ENCODE measurements at regions not wholly inside any gene's neighbourhood (a gene's known extent, or its start where the extent isn't known, plus 50 kb on each side); places are given as distances from the start of the nearest gene placed in this dataset.
"Not testable (repeated sequence)": the region's sequence is repeated elsewhere in the genome, so short reads cannot be mapped to it uniquely, and the experiment has no call there.

DNA sequence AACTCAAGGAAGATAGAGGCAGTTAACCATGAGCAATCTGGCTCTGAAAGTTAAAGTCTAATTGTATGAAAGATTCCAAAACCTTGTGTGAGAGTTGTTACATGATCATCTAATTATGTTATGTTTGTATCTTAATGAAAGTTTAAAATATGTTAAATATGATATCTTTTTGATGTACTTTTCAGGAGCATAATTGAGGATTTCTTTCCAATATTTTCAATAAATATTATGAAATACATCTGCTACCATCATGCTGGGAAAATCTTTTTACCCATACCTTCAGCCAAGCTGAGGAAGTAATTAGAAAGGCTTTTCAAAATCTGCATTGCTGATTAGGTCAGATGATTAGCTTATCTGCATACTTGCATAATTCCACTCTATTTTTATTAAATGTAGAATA lies 318.4 kb downstream of the KLF12 start:
- H3K27me3 ChIP-seq (ENCODE audit: control insufficient read depth, insufficient read depth, low read length) = no peaks in the 10 kb centered on the region
- H3K36me3 ChIP-seq (ENCODE audit: control insufficient read depth, insufficient read depth, low read length) = no peaks in the 10 kb centered on the region
- TF ChIP-seq, protein P1, sequence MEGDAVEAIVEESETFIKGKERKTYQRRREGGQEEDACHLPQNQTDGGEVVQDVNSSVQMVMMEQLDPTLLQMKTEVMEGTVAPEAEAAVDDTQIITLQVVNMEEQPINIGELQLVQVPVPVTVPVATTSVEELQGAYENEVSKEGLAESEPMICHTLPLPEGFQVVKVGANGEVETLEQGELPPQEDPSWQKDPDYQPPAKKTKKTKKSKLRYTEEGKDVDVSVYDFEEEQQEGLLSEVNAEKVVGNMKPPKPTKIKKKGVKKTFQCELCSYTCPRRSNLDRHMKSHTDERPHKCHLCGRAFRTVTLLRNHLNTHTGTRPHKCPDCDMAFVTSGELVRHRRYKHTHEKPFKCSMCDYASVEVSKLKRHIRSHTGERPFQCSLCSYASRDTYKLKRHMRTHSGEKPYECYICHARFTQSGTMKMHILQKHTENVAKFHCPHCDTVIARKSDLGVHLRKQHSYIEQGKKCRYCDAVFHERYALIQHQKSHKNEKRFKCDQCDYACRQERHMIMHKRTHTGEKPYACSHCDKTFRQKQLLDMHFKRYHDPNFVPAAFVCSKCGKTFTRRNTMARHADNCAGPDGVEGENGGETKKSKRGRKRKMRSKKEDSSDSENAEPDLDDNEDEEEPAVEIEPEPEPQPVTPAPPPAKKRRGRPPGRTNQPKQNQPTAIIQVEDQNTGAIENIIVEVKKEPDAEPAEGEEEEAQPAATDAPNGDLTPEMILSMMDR (IDR thresholded peaks at IDR 0.05; ENCODE audit: insufficient read depth, low read length, poor library complexity, severe bottlenecking) = no peak
- no peak overlapping the region for H3K4me3 ChIP-seq (ENCODE audit: low read depth, low read length)
- no peak for DNase-seq (ENCODE audit: low read depth)

DNA sequence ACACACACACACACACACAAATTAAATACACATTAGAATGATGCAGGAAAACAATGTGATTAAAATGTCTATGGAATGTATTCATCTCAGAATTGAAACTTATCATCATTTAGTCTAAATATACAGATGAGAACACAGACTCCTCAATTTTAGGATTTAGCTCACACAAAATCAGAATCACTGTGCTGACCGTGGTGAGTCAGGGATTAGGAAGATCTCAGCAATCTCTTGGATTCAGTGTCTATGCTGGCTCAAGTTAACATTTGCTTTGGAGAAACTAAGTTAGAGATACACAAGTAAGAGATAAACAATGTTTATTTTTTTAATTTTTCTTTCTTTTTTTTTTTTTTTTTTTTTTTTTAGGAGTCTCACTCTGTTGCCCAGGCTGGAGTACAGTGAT lies 323.6 kb downstream of the KLF12 start:
- H3K36me3 ChIP-seq (ENCODE audit: control insufficient read depth, insufficient read depth, low read length) = no peaks in the 10 kb centered on the region
- TF ChIP-seq, protein P1 (IDR thresholded peaks at IDR 0.05; ENCODE audit: insufficient read depth, low read length, poor library complexity, severe bottlenecking) = no peak
- no peak for DNase-seq (ENCODE audit: low read depth)
- H3K27me3 ChIP-seq (ENCODE audit: control insufficient read depth, insufficient read depth, low read length) = no peaks in the 10 kb centered on the region
- no peak overlapping the region for H3K4me3 ChIP-seq (ENCODE audit: low read depth, low read length)

DNA sequence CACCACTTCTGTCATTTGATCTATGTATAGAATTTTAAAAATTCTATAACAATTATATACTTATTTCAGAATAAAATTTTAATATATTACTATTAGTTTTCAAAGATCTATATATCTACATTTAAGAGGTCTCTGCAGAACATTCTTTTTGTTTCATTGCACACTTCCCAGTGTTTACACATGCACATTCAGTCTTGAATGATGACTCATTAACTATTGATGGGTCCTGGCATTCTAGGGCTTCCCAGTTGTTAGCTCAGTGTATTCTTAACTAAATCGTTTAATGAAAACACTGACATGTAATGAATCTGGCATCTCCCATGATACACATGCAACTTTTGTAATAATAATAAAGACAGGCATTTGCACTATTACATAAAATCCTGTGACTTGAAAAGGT lies 324.6 kb downstream of the KLF12 start:
- Histone ChIP-seq H3K27me3 (ENCODE audit: control insufficient read depth, insufficient read depth, low read length) (no peaks in the 10 kb centered on the region), H3K36me3 (ENCODE audit: control insufficient read depth, insufficient read depth, low read length) (no peaks in the 10 kb centered on the region), H3K4me3 (ENCODE audit: low read depth, low read length) (no peak overlapping the region)
- DNase-seq (ENCODE audit: low read depth) = peak; percentile 39
- TF ChIP-seq, protein P1 (IDR thresholded peaks at IDR 0.05; ENCODE audit: insufficient read depth, low read length, poor library complexity, severe bottlenecking) = no peak

DNA sequence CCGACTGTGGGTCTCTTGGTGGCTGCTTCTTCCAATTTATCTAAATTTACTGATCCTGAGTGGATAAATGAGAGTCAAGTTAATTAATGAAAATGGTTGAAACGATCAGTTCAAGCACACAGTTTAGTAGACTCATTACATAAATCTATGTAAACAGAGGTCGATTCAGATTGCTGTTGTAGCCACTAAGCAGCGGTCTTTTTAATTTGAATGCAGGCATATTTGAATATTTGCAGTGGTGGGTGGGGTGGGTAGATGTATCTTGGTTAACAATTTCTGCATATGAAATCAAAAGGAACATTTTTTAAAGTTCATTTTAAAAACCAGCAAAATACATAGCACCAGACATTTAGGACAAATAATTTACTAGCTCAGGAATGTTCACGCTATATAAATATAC lies 325.9 kb downstream of the KLF12 start:
- DNase-seq (ENCODE audit: low read depth) = no peak
- H3K36me3 ChIP-seq (ENCODE audit: control insufficient read depth, insufficient read depth, low read length) = no peaks in the 10 kb centered on the region
- TF ChIP-seq, protein P1 (IDR thresholded peaks at IDR 0.05; ENCODE audit: insufficient read depth, low read length, poor library complexity, severe bottlenecking) = no peak
- no peaks in the 10 kb centered on the region for H3K27me3 ChIP-seq (ENCODE audit: control insufficient read depth, insufficient read depth, low read length)
- no peak overlapping the region for H3K4me3 ChIP-seq (ENCODE audit: low read depth, low read length)

DNA sequence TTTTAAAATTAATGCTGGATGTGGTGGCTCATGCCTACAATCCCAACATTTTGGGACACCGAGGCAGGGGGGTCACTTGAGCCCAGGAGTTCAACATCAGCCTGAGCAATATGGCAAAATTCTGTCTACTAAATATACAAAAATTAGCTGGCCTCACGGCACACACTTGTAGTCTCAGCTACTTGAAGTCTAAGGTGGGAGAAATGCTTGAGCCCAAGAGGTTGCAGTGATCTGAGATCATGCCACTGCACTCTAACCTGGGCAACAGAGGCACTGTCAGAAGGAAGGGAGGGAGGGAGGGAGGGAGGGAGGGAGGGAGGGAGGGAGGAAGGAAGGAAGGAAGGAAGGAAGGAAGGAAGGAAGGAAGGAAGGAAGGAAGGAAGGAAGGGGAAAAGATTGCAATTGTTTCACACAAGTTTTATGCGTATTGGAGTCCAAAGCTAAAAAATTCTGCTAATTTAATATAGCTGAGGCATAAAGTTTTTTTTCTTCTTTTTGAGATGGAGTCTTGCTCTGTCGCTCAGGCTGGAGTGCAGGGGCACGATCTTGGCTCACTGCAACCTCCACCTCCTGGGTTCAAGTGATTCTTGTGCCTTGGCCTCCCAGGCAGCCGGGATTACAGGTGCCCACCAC lies 328.8 kb downstream of the KLF12 start:
- not testable (repeated sequence) for H3K36me3 ChIP-seq (ENCODE audit: control insufficient read depth, insufficient read depth, low read length); DNase-seq (ENCODE audit: low read depth); H3K27me3 ChIP-seq (ENCODE audit: control insufficient read depth, insufficient read depth, low read length); H3K4me3 ChIP-seq (ENCODE audit: low read depth, low read length)

DNA sequence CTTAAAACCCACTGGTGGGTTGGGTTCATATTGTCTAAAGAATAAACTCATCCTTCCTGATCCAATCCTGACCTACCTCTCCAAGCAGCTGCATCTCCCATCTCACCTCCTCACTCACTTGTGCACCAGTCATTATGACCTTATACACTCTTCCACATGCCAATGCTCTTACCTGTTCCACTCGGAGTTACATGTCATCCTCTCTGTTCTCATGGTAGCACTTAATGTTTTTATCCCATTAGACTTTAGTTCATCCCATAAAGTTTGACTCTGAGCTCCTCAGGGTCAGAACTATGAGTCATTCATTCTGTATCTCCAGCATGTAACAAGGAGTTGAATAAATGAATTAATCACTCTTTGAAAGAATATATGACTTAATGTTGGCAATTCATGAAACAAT lies 330.2 kb downstream of the KLF12 start:
- Histone ChIP-seq H3K36me3 (ENCODE audit: control insufficient read depth, insufficient read depth, low read length) (no peaks in the 10 kb centered on the region), H3K27me3 (ENCODE audit: control insufficient read depth, insufficient read depth, low read length) (no peaks in the 10 kb centered on the region), H3K4me3 (ENCODE audit: low read depth, low read length) (no peak overlapping the region)
- no peak for DNase-seq (ENCODE audit: low read depth)
- TF ChIP-seq, protein P1 (IDR thresholded peaks at IDR 0.05; ENCODE audit: insufficient read depth, low read length, poor library complexity, severe bottlenecking) = no peak

Measured in kidney epithelial cell (primary cell).